Fibroblast of lung (primary cell): ENCODE measurements at regions not wholly inside any gene's neighbourhood (a gene's known extent, or its start where the extent isn't known, plus 50 kb on each side); places are given as distances from the start of the nearest gene placed in this dataset.

Experiments
- CTCF ChIP-seq, 2 donors: IDR thresholded peaks in 1 of 2; conservative IDR thresholded peaks in 1 of 2; 1 replicate in 1 of 2; 2 replicates in 1 of 2; pipeline ENCODE4 v1.5.1; 2011 to 2012; ENCODE audit warnings: low read length in 2 of 2, control low read depth in 1 of 2, inconsistent platforms in 1 of 2, low read depth in 1 of 2, mild to moderate bottlenecking in 1 of 2
- EZH2 ChIP-seq: IDR thresholded peaks from 2 replicates; pipeline ENCODE4 v1.5.1; 2012; ENCODE audit warnings: low read length, control low read depth, mild to moderate bottlenecking; ENCODE audit errors: missing control alignments

DNA sequence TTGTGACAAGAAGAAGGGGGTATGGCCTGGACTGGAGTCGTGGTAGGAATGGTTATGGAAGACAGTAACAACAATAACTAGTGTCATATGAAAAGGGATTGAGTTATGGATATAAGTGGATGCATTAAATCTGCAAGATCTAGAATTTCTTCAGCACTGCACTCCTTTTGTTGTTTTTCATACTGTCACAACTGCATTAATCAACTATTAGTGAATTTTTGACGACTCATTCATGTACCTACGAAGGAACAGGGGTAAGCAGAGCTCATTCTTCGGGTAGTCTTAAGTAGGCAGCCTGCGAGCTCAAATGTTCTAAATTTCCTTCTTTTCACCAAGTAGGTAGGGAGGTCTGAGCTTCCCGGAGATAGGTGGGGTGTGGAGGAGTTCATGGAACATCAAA lies 109.7 kb upstream of the UPP2 start:
- TF ChIP-seq EZH2 (no peak), CTCF (conservative IDR thresholded peaks at IDR 0.05 in 1 of 2, IDR thresholded peaks at IDR 0.05 in 1 of 2; ENCODE audit: low read depth in 1 of 2, low read length in 2 of 2) (no peak)
